WTC11 (cell line): ENCODE measurements at regions not wholly inside any gene's neighbourhood (a gene's known extent, or its start where the extent isn't known, plus 50 kb on each side); places are given as distances from the start of the nearest gene placed in this dataset.

Source experiments
- ATAC-seq: fragments of 200-7000 bp; cut with Tn5 transposase; 2 replicates; pipeline ENCODE4 v1.10.0; 2021; ENCODE audit warnings: mild to moderate bottlenecking, moderate library complexity
- CTCF ChIA-PET: fragments of 300-600 bp; sonication (Branson Sonifier 250); formaldehyde crosslinking; loops from one replicate; lab custom pipeline; 2021; ENCODE audit warnings: antibody characterized with exemption; lab: Charles Lee
- POLR2A ChIA-PET: fragments of 350-600 bp; sonication (Branson Sonifier 250); formaldehyde crosslinking; loops from one replicate; lab custom pipeline; 2021; ENCODE audit warnings: antibody characterized with exemption; lab: Charles Lee
- DNase-seq: peaks from one replicate; pipeline ENCODE4 v3.0.0; 2021; ENCODE audit warnings: low spot score
- H3K27ac Mint-ChIP-seq: 2 replicates; pipeline ENCODE4 v1.8.0; 2021; ENCODE audit warnings: mixed read lengths
- H3K27me3 Mint-ChIP-seq: 2 replicates; pipeline ENCODE4 v1.8.0; 2021; ENCODE audit warnings: low read depth, mild to moderate bottlenecking, moderate library complexity, mixed read lengths
- H3K36me3 Mint-ChIP-seq: 2 replicates; pipeline ENCODE4 v1.8.0; 2021; ENCODE audit warnings: mixed read lengths
- H3K4me1 Mint-ChIP-seq: 2 replicates; pipeline ENCODE4 v1.8.0; 2022; ENCODE audit warnings: mixed read lengths
- H3K4me3 Mint-ChIP-seq: 2 replicates; pipeline ENCODE4 v1.8.0; 2021; ENCODE audit warnings: mild to moderate bottlenecking, moderate library complexity, mixed read lengths
- H3K9me3 Mint-ChIP-seq: 2 replicates; pipeline ENCODE4 v1.8.0; 2021; ENCODE audit warnings: mixed read lengths
- AFF4 ChIP-seq: sonication (generic); formaldehyde crosslinking; IDR thresholded peaks from 2 replicates; pipeline ENCODE4 v1.8.1; 2023; ENCODE audit warnings: mild to moderate bottlenecking, missing genetic modification reagents, borderline replicate concordance
- ATF6 ChIP-seq: sonication (generic); formaldehyde crosslinking; IDR thresholded peaks from 2 replicates; pipeline ENCODE4 v1.8.1; 2023; ENCODE audit warnings: mild to moderate bottlenecking, missing genetic modification reagents
- CREM ChIP-seq: sonication (generic); formaldehyde crosslinking; IDR thresholded peaks from 2 replicates; pipeline ENCODE4 v1.8.1; 2022; ENCODE audit warnings: mild to moderate bottlenecking, missing genetic modification reagents, moderate library complexity
- FOXK1 ChIP-seq: sonication (generic); formaldehyde crosslinking; IDR thresholded peaks from 2 replicates; pipeline ENCODE4 v1.8.0; 2022; ENCODE audit warnings: mild to moderate bottlenecking, moderate library complexity, missing genetic modification reagents
- FOXP4 ChIP-seq: sonication (generic); formaldehyde crosslinking; IDR thresholded peaks from 2 replicates; pipeline ENCODE4 v1.8.0; 2022; ENCODE audit warnings: mild to moderate bottlenecking, missing genetic modification reagents
- JUN ChIP-seq: sonication (generic); formaldehyde crosslinking; IDR thresholded peaks from 2 replicates; pipeline ENCODE4 v1.8.0; 2023; ENCODE audit warnings: mild to moderate bottlenecking, missing genetic modification reagents
- NFE2L1 ChIP-seq: sonication (generic); formaldehyde crosslinking; IDR thresholded peaks from 2 replicates; pipeline ENCODE4 v1.8.1; 2023; ENCODE audit warnings: missing genetic modification reagents
- PRDM15 ChIP-seq: sonication (generic); formaldehyde crosslinking; IDR thresholded peaks from 2 replicates; pipeline ENCODE4 v1.8.0; 2022; ENCODE audit warnings: missing genetic modification reagents
- SP1 ChIP-seq: sonication (generic); formaldehyde crosslinking; conservative IDR thresholded peaks from 2 replicates; pipeline ENCODE4 v1.8.1; 2022; ENCODE audit warnings: missing genetic modification reagents
- TEAD1 ChIP-seq: sonication (generic); formaldehyde crosslinking; IDR thresholded peaks from 2 replicates; pipeline ENCODE4 v1.8.0; 2022; ENCODE audit warnings: mild to moderate bottlenecking, missing genetic modification reagents
- TEAD4 ChIP-seq: sonication (generic); formaldehyde crosslinking; IDR thresholded peaks from 2 replicates; pipeline ENCODE4 v1.8.0; 2022; ENCODE audit warnings: mild to moderate bottlenecking, missing genetic modification reagents
- USF1 ChIP-seq: sonication (generic); formaldehyde crosslinking; IDR thresholded peaks from 2 replicates; pipeline ENCODE4 v1.8.0; 2022; ENCODE audit warnings: mild to moderate bottlenecking, missing genetic modification reagents
- ZNF232 ChIP-seq: sonication (generic); formaldehyde crosslinking; IDR thresholded peaks from 2 replicates; pipeline ENCODE4 v1.8.0; 2022; ENCODE audit warnings: mild to moderate bottlenecking, missing genetic modification reagents
- ZNF263 ChIP-seq: sonication (generic); formaldehyde crosslinking; IDR thresholded peaks from 2 replicates; pipeline ENCODE4 v1.8.1; 2022; ENCODE audit warnings: low read depth, mild to moderate bottlenecking, moderate library complexity, missing genetic modification reagents
- ZNF281 ChIP-seq: sonication (generic); formaldehyde crosslinking; IDR thresholded peaks from 2 replicates; pipeline ENCODE4 v1.8.0; 2023; ENCODE audit warnings: mild to moderate bottlenecking, missing genetic modification reagents
- ZNF416 ChIP-seq: fragments of 250-450 bp; sonication (Bioruptor Pico); IDR thresholded peaks from 2 replicates; pipeline ENCODE4 v1.9.0; 2021; ENCODE audit warnings: mild to moderate bottlenecking, inconsistent platforms
- ZNF423 ChIP-seq: fragments of 250-450 bp; sonication (Bioruptor Pico); IDR thresholded peaks from 2 replicates; pipeline ENCODE4 v2.1.2; 2022; ENCODE audit warnings: mild to moderate bottlenecking, moderate library complexity

- TF ChIP-seq ZNF232 (0 out of 2 replicates have a peak, but pooled peaks have one; percentile 56), FOXP4 (CRISPR knock-in tag) (peak; percentile 90), TEAD1 (CRISPR knock-in tag) (peak; percentile 94), FOXK1 (peak; percentile 52; the same call in 1 of the 2 replicates), ZNF423 (CRISPR knock-in tag) (peak; percentile 16; the same call in 1 of the 2 replicates), ZNF416 (no peak), ATF6 (CRISPR knock-in tag) (no peak), JUN (no peak), TEAD4 (CRISPR knock-in tag) (peak; percentile 79; the same call in 1 of the 2 replicates), CREM (CRISPR knock-in tag) (peak; percentile 48; the same call in 1 of the 2 replicates), ZNF263 (CRISPR knock-in tag) (no peak), USF1 (CRISPR knock-in tag) (0 out of 2 replicates have a peak, but pooled peaks have one; percentile 13), SP1 (0 out of 2 replicates have a peak, but pooled peaks have one; percentile 30), NFE2L1 (CRISPR knock-in tag) (0 out of 2 replicates have a peak, but pooled peaks have one; percentile 37), ZNF281 (CRISPR knock-in tag) (peak; percentile 63; the same call in 1 of the 2 replicates), PRDM15 (CRISPR knock-in tag) (no peak), AFF4 (CRISPR knock-in tag) (no peak)
- TF ChIP-seq, all 79 proteins: peak for 11
- POLR2A ChIA-PET = interaction anchor here (0.7 to 2.2 kb wide), 2 partner anchors 484 to 514 kb away, joined by 5 to 18 read pairs; partner anchors contain the start of gene CITED2
- Mint-ChIP-seq H3K4me1 (peaks cover 67% of the 10 kb centered on the region), H3K27me3 (no peaks in the 10 kb centered on the region), H3K36me3 (0 out of 2 replicates have a peak, but pooled peaks cover 3% of the 10 kb centered on the region), H3K27ac (peak overlapping the region; percentile 99), H3K4me3 (peak overlapping the region; percentile 37), H3K9me3 (no peaks in the 10 kb centered on the region)
- peak; percentile 89 for ATAC-seq
- CTCF ChIA-PET = interaction anchor here (1.0 to 2.4 kb wide), 6 partner anchors 51 to 519 kb away, joined by 3 to 13 read pairs (median 4); partner anchors contain the start of gene CITED2
- DNase-seq = peak; percentile 18
These were observed 514.3 kb upstream of the CITED2 start for GRCh38 chr6:139888681-139889122.
